H54 (cell line): ENCODE measurements at regions not wholly inside any gene's neighbourhood (a gene's known extent, or its start where the extent isn't known, plus 50 kb on each side); places are given as distances from the start of the nearest gene placed in this dataset.

Source experiments
- DNase-seq: peaks from one replicate; pipeline ENCODE4 v3.0.0; 2011; ENCODE audit warnings: low spot score, mixed read lengths; ENCODE audit not compliant: insufficient read length
- FAIRE-seq: peaks from 3 replicates; lab custom pipeline; 2011; peaks lifted over from hg19 to GRCh38; lab: Jason Lieb, UNC
- POLR2A ChIP-seq: IDR thresholded peaks from 2 replicates; pipeline ENCODE4 v1.6.1; 2011; ENCODE audit warnings: low read depth, mild to moderate bottlenecking, low read length

GRCh38 chr9:88051138-88051537 is 76.8 kb upstream of the CDK20 start:
- TF ChIP-seq POLR2A: no peak
- FAIRE-seq (no peak), DNase-seq (no peak)

- DNase-seq (no peak), FAIRE-seq (no peak)
- no peak for TF ChIP-seq POLR2A
Observed at GRCh38 chr9:88049677-88050307, 75.5 kb upstream of the CDK20 start.

GRCh38 chr9:88046542-88046941 is 72.2 kb upstream of the CDK20 start:
- no peak for TF ChIP-seq POLR2A
- DNase-seq (no peak), FAIRE-seq (no peak)

GRCh38 chr9:88045686-88046085 is 71.4 kb upstream of the CDK20 start:
- no peak for FAIRE-seq
- DNase-seq: no peak
- no peak for TF ChIP-seq POLR2A

- FAIRE-seq (no peak), DNase-seq (no peak)
- no peak for TF ChIP-seq POLR2A
Observed at GRCh38 chr9:88044200-88044599, 69.9 kb upstream of the CDK20 start.

- DNase-seq (no peak), FAIRE-seq (no peak)
- TF ChIP-seq POLR2A: no peak
Observed at GRCh38 chr9:88043647-88044046, 69.3 kb upstream of the CDK20 start.

- DNase-seq (no peak), FAIRE-seq (no peak)
- TF ChIP-seq POLR2A: no peak
Observed at GRCh38 chr9:88041447-88041846, 67.1 kb upstream of the CDK20 start.

- no peak for TF ChIP-seq POLR2A
- DNase-seq: no peak
- FAIRE-seq: no peak
Observed at GRCh38 chr9:88037285-88037845, 63.0 kb upstream of the CDK20 start.

GRCh38 chr9:88034964-88035363 is 60.6 kb upstream of the CDK20 start:
- no peak for DNase-seq
- TF ChIP-seq POLR2A: no peak
- no peak for FAIRE-seq

GRCh38 chr9:88033359-88033702 is 59.0 kb upstream of the CDK20 start:
- no peak for TF ChIP-seq POLR2A
- no peak for FAIRE-seq

GRCh38 chr9:88028338-88028737 is 54.0 kb upstream of the CDK20 start:
- DNase-seq: no peak
- no peak for TF ChIP-seq POLR2A
- FAIRE-seq: no peak

More at GRCh38 chr9:88033359-88033702, 59.0 kb upstream of the CDK20 start:
- DNase-seq: no peak

GRCh38 chr9:88026118-88026479 is 51.8 kb upstream of the CDK20 start:
- no peak for FAIRE-seq
- DNase-seq: no peak
- no peak for TF ChIP-seq POLR2A

- FAIRE-seq (no peak), DNase-seq (no peak)
- TF ChIP-seq POLR2A: no peak
Observed at GRCh38 chr9:88025411-88026117, 51.2 kb upstream of the CDK20 start.

- TF ChIP-seq POLR2A: no peak
- FAIRE-seq (no peak), DNase-seq (no peak)
Observed at GRCh38 chr9:88024896-88025295, 50.6 kb upstream of the CDK20 start.
